Upper lobe of right lung (tissue), 1 donor: ENCODE measurements at regions not wholly inside any gene's neighbourhood (a gene's known extent, or its start where the extent isn't known, plus 50 kb on each side); places are given as distances from the start of the nearest gene placed in this dataset.
A peak's percentile ranks its signal among the peaks of the same experiment; 100 is the strongest.
"Not testable (repeated sequence)": the region's sequence is repeated elsewhere in the genome, so short reads cannot be mapped to it uniquely, and the experiment has no call there.

Experiments
- ATAC-seq: fragments of 200-7000 bp; cut with Tn5 transposase; one replicate; pipeline ENCODE4 v1.9.1; 2020; ENCODE audit warnings: mild to moderate bottlenecking, moderate library complexity
- DNase-seq: peaks from one replicate; pipeline ENCODE4 v3.0.0-alpha.2; 2020
- H3K27ac ChIP-seq: fragments of 200-600 bp; one replicate; pipeline ENCODE4 v1.8.0; 2022
- H3K27me3 ChIP-seq: fragments of 200-600 bp; one replicate; pipeline ENCODE4 v1.8.0; 2022; ENCODE audit warnings: mild to moderate bottlenecking
- H3K36me3 ChIP-seq: fragments of 200-600 bp; one replicate; pipeline ENCODE4 v1.8.0; 2022
- H3K4me1 ChIP-seq: fragments of 200-600 bp; one replicate; pipeline ENCODE4 v1.8.0; 2022
- H3K4me3 ChIP-seq: fragments of 200-600 bp; one replicate; pipeline ENCODE4 v1.8.0; 2022; ENCODE audit warnings: mild to moderate bottlenecking
- H3K9me3 ChIP-seq: fragments of 200-600 bp; one replicate; pipeline ENCODE4 v1.8.0; 2022
- CTCF ChIP-seq: fragments of 200-600 bp; IDR thresholded peaks from one replicate; pipeline ENCODE4 v1.8.0; 2022; ENCODE audit warnings: antibody characterized with exemption
- intact Hi-C: fragments of 100-400 bp; cut with DNase I; formaldehyde crosslinking; loops from one replicate; pipeline ENCODE4 v1.11.0; 2022
- donor health status: DM: no; HTN: yes; CAD: no; lungs with severe emphysema.

- H3K9me3 ChIP-seq: no peaks in the 10 kb centered on the region
- intact Hi-C loops: no loop called here
- no peak overlapping the region for H3K4me3 ChIP-seq
- no peak for TF ChIP-seq CTCF
- no peak for DNase-seq
- H3K27ac ChIP-seq: no peak overlapping the region
- no peaks in the 10 kb centered on the region for H3K4me1 ChIP-seq
- no peak for ATAC-seq
- H3K36me3 ChIP-seq: no peaks in the 10 kb centered on the region
- no peaks in the 10 kb centered on the region for H3K27me3 ChIP-seq
Measured at GRCh38 chr16:58866935-58867334, 132.8 kb upstream of the GOT2 start.

- ATAC-seq (no peak), DNase-seq (no peak)
- no peak overlapping the region for H3K4me3 ChIP-seq
- no peak overlapping the region for H3K27ac ChIP-seq
- intact Hi-C loops: no loop called here
- no peak for TF ChIP-seq CTCF
- no peaks in the 10 kb centered on the region for H3K4me1 ChIP-seq
- no peaks in the 10 kb centered on the region for H3K9me3 ChIP-seq
- H3K36me3 ChIP-seq: no peaks in the 10 kb centered on the region
- no peaks in the 10 kb centered on the region for H3K27me3 ChIP-seq
Measured at GRCh38 chr16:58863761-58864160, 129.6 kb upstream of the GOT2 start.

DNA sequence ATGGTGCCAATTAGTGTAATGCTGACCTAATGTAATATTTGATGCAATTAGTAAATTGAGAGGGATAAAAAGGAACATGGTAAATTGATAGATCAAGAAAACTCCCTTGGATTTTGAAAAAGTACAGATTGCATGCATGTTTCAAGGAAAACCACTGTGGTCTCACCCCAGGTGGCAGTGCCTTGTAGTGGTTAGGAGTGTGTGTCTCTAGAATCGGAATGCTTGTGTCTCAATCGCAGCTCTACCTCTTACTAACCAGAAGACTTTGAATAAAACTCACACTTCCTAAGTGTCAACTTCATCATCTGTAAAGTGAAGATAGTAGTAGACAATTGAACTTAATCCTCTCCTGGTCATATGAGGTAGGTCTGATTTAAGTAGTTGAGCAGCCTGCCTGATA lies 128.9 kb upstream of the GOT2 start:
- intact Hi-C loops: no loop called here

GRCh38 chr16:58862334-58863021 lies 128.4 kb upstream of the GOT2 start:
- ATAC-seq (no peak), DNase-seq (no peak)
- H3K4me1 ChIP-seq: no peaks in the 10 kb centered on the region
- intact Hi-C loops: no loop called here
- H3K36me3 ChIP-seq: no peaks in the 10 kb centered on the region
- no peaks in the 10 kb centered on the region for H3K27me3 ChIP-seq
- no peaks in the 10 kb centered on the region for H3K9me3 ChIP-seq
- no peak for TF ChIP-seq CTCF
- H3K4me3 ChIP-seq: no peak overlapping the region
- no peak overlapping the region for H3K27ac ChIP-seq

More for the DNA sequence above, 128.9 kb upstream of the GOT2 start:
- Histone ChIP-seq H3K36me3 (no peaks in the 10 kb centered on the region), H3K4me3 (no peak overlapping the region), H3K27me3 (no peaks in the 10 kb centered on the region), H3K27ac (no peak overlapping the region), H3K4me1 (no peaks in the 10 kb centered on the region), H3K9me3 (no peaks in the 10 kb centered on the region)
- TF ChIP-seq CTCF: no peak
- DNase-seq (no peak), ATAC-seq (no peak)

DNA sequence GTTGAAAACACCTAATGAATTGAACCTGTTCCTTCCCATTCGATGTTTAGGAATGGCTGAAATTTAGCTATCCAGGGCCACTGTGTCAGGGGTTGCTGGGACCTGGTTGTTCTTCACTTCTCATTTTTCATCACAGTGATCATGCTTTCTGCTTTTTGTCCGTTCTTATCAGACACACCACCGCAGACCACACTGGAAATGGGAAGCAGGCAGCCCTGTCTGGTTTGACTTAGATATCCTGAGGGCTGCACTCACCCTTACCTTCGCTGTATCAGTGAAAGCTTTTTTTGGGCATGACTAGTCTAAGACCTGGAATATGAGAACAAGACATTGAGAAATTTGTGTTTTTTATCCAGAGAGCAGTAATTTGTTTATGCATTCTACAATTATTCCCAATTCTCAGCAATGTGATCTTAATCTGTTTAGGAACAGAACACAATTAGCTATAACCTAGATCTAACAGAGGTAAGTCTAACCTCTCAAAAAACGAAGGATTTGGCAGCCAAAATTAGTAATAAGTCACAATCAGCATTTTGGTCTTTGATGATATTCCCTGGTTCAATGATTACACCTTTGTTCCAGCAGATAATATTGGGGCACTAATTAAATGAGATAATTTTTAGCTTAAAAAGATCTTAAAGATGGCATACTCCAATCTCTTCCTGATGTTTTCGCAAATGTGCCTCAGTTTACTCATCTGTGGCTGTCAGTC lies 126.0 kb upstream of the GOT2 start:
- H3K27ac ChIP-seq: no peak overlapping the region
- ATAC-seq: peak; percentile 41
- no peak for DNase-seq
- no peaks in the 10 kb centered on the region for H3K9me3 ChIP-seq
- no peaks in the 10 kb centered on the region for H3K4me1 ChIP-seq
- H3K4me3 ChIP-seq: no peak overlapping the region
- no peak for TF ChIP-seq CTCF
- no peaks in the 10 kb centered on the region for H3K27me3 ChIP-seq
- intact Hi-C loops: no loop called here
- no peaks in the 10 kb centered on the region for H3K36me3 ChIP-seq

DNA sequence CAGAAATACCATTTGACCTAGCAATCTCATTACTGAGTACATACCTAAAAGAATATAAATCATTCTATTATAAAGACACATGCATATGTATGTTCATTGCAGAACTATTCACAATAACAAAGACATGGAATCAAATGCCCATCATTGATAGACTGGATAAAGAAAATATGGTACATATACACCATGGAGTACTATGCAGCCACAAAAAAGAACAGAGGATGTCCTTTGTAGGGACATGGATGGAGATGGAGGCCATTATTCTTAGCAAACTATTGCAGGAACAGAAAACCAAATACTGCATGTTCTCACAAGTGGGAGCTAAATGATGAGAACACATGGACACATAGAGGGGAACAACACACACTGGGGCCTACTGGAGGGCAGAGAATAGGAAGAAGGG lies 124.5 kb upstream of the GOT2 start:
- DNase-seq, H3K36me3 ChIP-seq, H3K27me3 ChIP-seq, H3K27ac ChIP-seq, H3K4me1 ChIP-seq, H3K9me3 ChIP-seq, H3K4me3 ChIP-seq, ATAC-seq, intact Hi-C loops: not testable (repeated sequence)
